ENCODE measurements at regions not wholly inside any gene's neighbourhood (a gene's known extent, or its start where the extent isn't known, plus 50 kb on each side); places are given as distances from the start of the nearest gene placed in this dataset.

GRCh38 chrX:139113708-139114107, 402.2 kb upstream of the FGF13 start:
- DNase-seq (ENCODE audit: low read depth): no peak

GRCh38 chrX:139112432-139112831, 400.9 kb upstream of the FGF13 start:
- DNase-seq (ENCODE audit: low read depth): no peak

- DNase-seq (ENCODE audit: low read depth): no peak
These were observed 394.6 kb upstream of the FGF13 start for GRCh38 chrX:139106069-139106468.

DNA sequence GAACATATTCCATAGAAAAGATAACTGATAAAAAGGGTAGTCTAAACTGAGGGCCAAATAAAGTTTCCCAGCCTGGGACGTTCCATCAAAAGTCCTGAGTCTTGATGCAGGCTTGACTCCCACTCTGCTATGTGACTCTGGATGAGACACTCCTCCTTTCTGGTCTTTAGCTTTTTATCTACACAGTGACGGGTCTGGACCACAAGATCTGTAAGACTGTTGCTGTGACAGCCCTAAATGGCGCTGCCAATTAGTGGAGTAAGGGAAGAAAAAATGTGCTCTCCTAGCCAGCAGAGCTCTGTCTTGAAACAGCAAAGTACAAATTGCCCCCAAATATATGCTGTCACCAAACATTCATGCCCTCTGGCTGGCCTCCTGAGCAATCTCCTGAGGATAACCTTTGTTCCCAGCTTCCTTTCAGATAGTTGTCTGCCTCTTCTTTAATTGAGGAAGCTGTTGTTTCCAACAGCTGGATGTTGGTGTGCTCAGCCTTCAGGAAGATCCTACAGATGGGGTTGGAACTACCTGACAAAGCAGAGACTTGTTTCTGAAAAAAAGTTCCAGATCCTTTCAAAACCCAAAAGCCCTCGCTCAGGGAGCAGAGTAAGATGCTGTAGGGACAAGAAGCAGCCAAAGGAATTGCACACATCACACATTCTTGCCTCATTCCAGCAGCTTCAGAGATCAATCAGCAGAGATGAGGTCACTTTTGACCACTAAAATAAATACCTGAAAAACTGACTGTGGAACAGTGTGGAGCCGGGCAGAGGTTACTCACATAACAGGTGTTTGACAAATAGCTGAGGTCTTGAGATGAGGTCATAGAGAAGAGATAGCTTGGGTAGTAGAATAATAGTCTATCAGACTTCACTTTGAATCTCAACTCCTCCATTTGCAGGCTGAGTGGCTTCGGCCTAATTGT, 383.4 kb upstream of the FGF13 start:
- DNase-seq (ENCODE audit: low read depth): no peak

GRCh38 chrX:139093201-139093600, 381.7 kb upstream of the FGF13 start:
- DNase-seq (ENCODE audit: low read depth): no peak

DNA sequence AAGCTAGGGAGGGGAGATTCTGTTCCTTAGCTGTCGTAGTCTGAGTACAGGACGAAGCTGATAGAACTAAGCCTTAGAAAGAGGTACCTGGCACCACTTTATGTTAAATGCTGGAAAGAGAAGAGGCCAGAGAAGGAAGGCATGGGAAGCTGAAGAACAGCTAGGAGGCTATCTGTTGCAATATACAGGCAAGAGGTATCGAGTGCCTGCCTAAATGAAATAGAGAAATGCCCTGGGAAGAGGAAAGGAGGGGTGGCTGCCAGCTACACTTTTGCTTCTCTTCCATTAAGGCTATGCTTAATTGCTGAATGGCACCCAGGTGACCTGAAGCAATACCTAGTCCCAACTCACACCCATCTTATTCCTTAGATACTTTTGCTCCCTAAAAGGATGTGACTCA, 380.4 kb upstream of the FGF13 start:
- no peak for DNase-seq (ENCODE audit: low read depth)

- no peak for DNase-seq (ENCODE audit: low read depth)
These were observed 379.5 kb upstream of the FGF13 start for GRCh38 chrX:139091066-139091465.

DNA sequence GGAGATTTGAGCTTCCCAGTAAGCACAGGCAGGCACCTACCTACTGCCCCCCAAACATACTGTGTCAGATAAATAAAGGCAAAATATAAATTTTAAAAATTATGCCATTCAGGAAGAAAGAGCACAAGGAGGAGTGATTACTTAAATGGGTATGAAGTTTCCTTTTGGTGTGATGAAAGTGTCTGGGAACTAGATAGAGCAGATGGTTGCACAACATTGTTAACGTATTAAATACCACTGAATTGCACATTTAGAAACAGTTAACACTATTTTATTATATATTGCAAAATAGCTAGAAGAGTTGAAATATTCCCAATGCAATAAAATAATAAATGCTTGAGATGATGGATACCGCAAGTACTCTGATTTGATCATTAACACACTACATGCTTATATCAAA, 374.7 kb upstream of the FGF13 start:
- no peak for DNase-seq (ENCODE audit: low read depth)

- DNase-seq (ENCODE audit: low read depth): no peak
These were observed 373.9 kb upstream of the FGF13 start for GRCh38 chrX:139085404-139085803.

GRCh38 chrX:139083191-139083590, 371.7 kb upstream of the FGF13 start:
- DNase-seq (ENCODE audit: low read depth): no peak

DNA sequence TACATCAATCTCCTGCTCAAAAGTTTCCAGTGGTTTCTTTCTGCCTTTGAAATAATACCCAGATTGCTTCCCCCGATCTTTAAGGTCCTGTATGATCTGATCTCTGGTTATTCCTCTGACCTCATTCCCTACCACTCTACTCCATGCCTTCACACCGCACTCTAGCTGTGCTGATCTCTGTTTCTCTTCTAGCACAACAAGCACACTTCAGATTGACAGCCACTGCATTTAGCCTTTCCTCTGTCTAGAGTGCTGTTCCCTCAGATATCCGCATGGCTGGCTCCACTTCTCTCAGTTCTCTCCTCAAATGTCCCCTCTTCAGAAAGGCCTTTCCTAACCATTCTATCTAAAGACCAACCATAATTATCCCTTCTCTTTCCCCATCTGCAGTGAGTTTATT, 370.4 kb upstream of the FGF13 start:
- DNase-seq (ENCODE audit: low read depth): no peak

DNA sequence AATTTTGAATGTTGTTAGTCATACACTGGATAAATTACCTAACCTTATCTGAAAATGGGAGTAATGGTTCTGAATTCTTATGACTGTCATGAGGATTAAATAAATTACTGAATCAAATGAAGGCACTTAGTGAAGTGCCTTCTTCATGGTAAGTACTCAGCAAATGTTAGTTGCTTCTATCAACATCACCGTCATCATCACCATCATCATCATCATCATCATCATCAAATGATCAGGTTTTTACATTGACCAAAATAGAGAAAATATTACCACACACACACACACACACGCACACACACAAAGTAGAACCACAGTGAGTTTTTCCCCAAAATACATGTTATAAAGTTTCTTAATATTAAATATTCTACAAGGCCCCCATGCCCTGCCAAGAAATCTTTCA, 368.3 kb upstream of the FGF13 start:
- no peak for DNase-seq (ENCODE audit: low read depth)

DNA sequence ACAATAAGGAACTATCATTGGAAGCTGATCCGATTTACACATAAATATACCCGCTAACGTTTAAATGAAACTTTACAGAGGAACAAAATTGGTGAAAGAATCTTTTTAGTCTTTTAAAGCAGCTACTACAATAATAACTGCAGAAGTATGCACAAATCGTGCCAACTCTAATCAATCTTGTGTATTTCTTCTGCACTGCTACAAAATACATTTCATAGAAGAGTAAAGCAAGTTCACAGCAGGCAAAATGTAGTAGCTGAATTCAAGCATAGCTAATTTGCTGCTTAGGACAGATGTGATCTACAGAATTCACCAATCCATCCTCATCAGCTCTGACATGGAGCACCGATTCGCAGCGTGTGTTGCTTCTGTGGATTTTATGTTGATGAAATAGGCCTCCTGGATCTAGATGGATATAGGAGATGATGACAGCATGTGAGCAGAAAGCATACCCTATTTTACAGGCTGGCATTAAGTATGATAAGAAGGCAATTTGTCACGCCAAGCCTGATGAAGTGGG, 367.3 kb upstream of the FGF13 start:
- no peak for DNase-seq (ENCODE audit: low read depth)

DNA sequence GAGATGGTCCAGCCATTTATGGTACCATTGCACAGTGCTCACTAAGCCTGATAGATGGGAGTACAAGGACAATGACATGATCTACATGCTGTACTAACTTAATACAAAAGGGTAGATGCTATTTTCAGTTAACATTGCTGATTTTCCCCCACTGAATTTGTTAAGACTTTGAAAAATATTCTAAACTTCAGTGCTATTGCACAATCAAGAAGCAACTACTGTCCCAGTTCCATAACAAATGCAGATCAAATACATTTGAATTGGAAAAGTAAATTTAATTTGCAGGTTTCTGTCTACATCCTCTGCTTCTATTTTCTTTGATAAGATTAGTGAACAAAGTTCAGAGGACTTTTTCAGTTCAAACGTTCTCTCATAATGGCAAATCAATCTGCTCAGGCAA, 366.8 kb upstream of the FGF13 start:
- no peak for DNase-seq (ENCODE audit: low read depth)

- no peak for DNase-seq (ENCODE audit: low read depth)
These were observed 366.0 kb upstream of the FGF13 start for GRCh38 chrX:139077281-139078250.

- no peak for DNase-seq (ENCODE audit: low read depth)
These were observed 351.8 kb upstream of the FGF13 start for GRCh38 chrX:139063364-139063763.

DNA sequence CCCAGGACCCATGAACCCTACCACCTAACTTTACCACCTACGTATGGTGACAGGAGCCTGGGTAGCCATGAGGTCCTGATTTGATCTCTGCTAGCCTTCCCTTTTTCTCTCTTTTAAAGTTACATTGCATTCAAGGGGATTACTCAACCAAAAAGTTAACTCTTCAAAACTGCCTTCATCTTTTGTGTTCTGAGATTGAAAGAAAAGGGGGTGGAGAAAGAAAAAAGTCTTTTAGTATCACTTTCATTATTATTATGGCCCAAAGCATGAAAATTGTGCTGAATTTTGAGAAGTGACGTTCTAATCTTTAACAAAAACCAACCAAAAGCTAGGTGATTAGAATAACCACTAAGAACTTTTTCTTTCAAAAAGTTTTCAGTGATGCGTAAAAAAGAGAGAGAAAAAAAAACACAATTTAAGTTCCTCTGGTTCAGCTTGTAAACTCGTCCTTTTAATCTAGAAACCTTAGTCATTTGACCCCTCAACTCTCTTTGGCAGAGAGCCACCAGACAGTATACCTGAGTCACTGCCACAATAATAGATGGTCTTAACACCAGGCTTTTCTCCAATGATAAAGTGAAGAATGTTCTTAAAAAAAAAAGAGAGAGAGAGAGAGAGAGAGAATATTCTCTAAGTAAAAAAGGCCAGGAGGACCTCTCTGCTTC, 347.4 kb upstream of the FGF13 start:
- DNase-seq (ENCODE audit: low read depth): no peak

- no peak for DNase-seq (ENCODE audit: low read depth)
These were observed 340.9 kb upstream of the FGF13 start for GRCh38 chrX:139052461-139052860.

GRCh38 chrX:139049465-139049864, 337.9 kb upstream of the FGF13 start:
- no peak for DNase-seq (ENCODE audit: low read depth)

DNA sequence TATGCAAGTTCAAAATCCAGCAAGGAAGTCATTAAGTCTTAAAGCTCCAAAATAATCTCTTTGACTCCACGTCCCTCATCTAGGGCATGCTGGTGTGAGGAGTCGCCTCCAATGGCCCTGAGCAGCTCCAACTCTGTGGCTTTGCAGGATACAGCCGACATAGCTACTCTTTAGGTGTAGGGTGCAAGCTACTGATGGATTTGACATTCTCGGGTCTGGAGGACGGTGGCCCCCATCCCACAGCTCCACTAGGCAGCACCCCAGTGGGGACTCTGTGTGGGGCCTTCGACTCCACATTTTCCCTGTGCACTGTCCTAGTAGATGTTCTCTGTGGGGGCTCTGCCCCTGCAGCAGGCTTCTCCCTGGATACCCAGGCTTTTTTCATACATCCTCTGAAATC, 333.2 kb upstream of the FGF13 start:
- DNase-seq (ENCODE audit: low read depth): no peak

DNA sequence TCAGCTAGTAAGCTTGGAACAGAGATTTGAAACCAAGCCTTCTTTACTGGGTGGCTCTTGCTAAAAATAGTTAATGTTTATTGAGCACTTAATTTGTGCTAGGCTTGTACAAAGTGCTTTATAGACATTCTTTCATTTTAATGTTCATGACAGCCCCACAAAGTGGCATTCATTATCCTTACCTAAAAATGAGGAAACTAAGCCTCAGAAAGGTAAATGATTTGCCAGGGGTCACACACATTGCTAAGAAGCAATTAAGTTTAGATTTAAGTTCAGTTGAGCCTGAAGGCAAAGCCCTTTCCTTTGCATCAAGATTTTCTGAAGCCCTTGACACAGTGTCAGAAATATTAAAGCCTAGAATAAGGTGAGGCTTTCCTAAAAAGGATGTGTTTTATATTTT, 327.5 kb upstream of the FGF13 start:
- DNase-seq (ENCODE audit: low read depth): no peak

DNA sequence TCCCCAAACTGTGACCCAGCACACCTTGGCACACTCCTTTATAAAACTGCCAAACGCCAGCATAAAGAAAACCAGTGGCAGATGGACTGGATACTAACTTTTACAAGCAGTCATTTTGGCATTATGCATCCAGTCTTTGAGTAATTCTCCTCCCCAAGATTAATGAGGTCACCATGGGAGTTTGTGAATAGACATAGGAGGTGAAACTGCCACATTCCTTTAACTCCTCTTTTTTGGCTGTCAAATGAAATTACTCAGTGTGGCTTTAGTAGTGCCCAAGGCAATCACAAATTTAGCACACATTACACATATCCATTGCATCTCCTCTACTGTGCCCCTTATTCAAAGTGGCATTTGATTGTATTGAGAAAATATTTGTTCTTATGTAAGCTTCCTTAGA, 315.3 kb upstream of the FGF13 start:
- no peak for DNase-seq (ENCODE audit: low read depth)
